GM15510 (cell line): ENCODE measurements at regions not wholly inside any gene's neighbourhood (a gene's known extent, or its start where the extent isn't known, plus 50 kb on each side); places are given as distances from the start of the nearest gene placed in this dataset.

Experiments
- POLR2A ChIP-seq: IDR thresholded peaks from 3 replicates; pipeline ENCODE4 v1.6.1; 2011; ENCODE audit warnings: borderline replicate concordance; ENCODE audit not compliant: insufficient read length; ENCODE audit errors: extremely low read depth

DNA sequence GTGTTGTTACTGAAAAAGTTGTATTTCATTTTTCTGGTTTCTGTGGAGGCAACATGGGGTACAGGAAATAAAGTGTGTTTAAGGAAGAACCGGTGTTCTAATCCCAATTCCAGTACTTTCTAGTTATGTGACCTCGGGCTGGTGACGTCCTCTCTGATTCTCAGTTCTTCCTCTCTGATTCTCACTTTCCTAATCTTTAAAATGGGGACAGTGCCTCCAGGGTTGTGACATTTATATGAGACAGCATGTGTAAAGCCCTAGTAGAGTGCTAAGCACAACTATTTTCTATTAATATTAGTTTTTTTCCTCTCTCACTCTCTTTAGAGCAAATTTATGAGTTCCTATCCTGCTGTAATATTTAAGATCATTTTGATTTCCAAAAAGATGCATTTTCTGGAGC lies 50.9 kb upstream of the PTPDC1 start:
- no peak for TF ChIP-seq POLR2A

DNA sequence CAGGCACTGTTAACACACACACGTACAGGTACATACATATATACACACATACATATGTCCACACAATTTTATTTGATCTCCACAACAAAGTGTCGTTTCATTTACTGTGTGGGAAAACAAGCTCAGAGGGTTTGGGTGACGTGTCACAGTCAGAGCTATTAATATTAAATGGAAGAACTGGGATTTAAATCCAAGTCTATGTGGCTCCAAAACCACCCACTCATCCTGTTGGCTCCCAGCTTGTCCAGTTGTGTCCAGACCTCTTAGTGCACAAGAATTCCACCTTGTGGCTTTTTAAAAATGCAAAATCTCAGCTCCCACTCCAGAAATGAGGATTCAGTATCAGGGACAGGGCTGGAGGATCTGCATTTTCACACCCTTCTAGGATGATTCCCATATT lies 52.3 kb upstream of the PTPDC1 start:
- TF ChIP-seq POLR2A, result no peak

DNA sequence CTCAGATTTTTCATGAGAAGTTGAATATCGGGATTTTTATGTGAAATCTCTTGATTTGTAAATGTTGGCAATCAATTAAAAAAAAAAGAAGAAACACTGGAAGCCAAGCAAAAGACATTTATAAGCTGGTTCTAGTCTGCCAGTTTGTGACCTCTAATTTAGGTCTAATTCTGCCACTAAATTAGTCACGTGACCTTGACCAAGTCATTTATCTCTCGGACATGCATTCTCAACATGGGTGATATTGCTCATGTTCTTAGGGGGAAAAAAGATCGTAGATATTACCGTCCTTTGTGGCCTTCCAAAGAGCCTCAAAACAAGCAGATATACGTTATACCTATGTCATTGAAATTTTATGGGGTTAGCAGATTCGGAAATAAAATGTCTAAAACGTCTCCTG lies 52.9 kb upstream of the PTPDC1 start:
- no peak for TF ChIP-seq POLR2A

DNA sequence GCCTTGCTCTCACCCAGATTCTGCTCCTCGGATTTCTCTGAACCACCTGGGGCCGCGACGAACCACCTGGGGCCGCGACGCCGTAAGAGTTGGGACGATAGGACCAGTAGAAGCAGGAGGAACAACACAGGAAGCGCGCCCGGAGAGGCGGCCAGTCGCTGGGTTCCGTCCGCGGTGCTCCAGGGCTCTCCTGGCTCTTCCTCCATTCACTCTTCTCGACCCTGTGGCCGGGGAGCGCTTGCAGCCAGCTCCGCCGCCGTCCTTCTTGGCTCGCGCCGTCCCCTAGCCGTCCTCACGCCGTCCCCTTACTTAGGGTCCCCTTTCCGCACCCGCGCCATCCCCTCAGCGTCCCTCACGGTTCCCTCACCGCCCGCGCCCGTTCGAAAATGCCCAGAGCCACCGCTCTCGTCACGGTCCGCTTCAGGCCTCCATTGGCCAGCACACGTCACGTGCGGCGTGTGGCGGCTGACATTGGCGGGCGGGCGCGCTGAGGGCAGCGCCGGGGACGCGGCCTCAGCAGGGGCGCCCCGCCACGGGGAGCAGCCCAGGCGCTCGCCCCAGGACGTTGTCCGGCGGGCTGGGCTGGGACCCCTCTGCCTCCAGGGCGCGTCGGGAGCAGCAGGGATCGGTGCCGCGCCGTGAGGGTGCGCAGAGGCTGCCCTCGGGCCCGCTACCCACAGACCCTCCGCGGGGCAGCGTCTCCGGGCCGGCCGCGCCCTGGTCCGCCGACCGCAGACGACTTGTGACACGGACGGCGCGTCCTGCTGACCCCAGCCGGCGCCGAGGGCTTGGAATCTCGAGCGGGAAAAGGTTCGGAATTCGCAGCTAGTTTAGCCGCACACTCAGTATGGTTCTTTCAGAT lies 53.7 kb upstream of the PTPDC1 start:
- peak; percentile 87 for TF ChIP-seq POLR2A

DNA sequence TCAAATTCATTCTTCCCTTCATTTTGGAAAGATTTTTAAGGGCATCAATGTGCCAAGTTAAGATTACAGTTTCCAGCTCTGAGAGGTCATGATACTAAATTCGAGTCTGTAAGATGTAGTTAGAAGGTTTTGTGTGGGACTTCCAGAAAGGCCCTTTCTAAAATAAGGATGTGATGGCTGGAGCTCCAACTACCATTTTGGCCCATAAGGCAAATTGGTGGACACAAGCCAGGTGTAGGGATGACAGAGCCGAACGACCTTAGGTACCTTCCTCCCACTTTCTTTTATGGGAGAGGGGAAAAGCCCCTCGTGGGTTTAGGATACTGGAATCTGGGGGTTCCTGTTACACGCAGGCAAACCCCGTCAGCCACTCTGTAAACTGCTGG lies 54.3 kb upstream of the PTPDC1 start:
- no peak for TF ChIP-seq POLR2A

DNA sequence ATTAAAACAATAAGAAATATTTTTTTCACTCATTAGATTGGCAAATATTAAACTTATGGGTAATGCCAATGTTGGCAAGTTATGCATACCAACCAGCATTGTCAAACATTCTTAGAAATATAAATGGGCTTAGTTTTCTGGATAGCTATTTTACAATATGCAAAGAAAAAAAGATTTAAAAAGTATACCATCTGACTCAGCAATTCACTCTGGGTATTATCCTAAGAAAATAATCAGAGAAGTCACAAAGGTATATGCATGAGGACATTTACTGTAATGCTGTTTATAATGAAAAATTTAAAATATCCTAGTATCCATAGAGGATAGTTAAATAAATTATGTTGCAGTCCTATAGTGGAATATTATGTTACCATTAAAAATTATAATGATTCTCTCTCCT lies 57.4 kb upstream of the PTPDC1 start:
- TF ChIP-seq POLR2A, result no peak

DNA sequence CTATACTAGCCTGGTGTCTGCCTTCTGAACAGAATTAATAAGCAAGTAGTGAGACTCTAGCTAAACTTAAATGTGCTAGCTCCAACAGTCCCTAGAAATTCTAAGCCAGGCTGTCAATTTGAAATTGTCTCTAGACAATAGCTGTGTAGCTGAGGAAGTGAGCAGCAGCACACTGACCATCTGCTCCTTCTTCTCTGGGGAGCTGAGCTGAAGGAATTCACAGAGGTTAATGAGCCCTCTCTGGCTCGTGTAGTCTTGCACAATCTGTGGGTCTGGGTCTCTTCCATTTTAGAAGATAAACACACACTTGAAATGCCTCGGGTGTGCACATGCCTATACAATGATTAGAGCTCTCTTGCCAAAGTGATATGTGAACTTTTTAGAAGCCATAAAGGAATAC lies 63.5 kb upstream of the BARX1 start:
- no peak for TF ChIP-seq POLR2A

DNA sequence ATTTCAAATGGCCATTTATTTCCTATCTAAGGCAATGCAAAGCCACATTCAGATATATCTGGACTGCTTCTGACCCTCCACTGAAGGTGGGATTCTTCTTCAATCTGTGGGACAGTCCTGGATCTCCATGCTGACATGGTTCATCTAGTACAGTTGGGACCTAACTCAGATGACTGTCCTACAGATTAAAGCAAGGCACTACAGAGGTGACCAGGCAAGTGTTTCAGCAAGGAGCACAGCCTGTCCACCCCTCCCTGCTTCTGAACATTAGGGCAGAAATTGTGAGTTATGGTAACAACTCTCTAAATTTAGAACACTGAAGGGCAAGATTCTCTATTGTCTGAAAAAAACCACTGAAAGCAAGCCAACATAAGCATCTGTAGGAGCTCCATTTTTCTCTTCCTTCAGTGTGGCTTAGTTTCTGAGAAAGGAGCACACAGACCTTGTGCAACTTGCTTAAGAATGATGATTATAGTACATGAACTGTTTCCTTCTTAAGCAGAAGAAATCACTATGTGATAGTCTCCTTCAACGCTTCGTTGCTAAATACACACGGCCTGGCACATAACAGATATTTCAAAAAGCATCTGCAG lies 62.9 kb upstream of the BARX1 start:
- no peak for TF ChIP-seq POLR2A

DNA sequence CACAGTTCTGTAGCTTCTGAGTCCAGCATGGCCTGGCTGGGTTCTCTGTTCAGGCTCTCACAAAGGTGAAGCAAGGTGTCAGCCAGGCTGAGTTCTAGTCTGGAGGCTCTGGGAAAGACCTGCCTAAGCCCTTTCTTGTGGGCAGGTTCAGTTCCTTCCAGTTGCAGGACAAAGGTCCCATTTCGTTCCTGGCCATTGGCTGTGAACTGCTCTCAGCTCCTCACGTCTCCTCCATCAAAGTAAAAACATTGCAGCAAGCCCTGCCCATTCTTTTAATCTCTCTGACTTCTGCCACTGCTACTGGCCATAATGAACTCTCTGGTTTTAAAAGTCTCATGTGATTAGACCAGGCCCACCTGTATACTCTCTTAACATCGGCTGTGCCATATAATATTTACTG lies 61.6 kb upstream of the BARX1 start:
- TF ChIP-seq POLR2A, result no peak

DNA sequence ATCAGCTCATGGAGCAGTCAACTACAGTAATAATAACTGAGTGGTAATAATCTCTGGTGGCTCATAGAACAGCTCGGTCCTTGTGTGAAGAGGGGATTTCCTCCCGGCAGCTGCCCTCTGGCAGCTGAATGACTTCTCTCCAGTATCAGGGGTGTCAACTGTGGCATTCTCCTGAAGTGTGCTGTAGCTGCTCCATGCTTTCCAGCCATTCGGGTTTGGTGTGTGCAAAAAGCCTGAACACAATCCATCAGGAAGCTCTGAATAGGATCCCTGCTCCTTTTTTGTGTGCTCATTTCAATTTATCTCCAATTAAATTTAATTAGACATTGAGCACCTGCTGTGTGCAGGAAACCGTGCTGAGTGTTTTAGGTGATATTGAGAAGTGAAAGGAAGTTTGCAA lies 59.8 kb upstream of the BARX1 start:
- TF ChIP-seq POLR2A, result no peak

DNA sequence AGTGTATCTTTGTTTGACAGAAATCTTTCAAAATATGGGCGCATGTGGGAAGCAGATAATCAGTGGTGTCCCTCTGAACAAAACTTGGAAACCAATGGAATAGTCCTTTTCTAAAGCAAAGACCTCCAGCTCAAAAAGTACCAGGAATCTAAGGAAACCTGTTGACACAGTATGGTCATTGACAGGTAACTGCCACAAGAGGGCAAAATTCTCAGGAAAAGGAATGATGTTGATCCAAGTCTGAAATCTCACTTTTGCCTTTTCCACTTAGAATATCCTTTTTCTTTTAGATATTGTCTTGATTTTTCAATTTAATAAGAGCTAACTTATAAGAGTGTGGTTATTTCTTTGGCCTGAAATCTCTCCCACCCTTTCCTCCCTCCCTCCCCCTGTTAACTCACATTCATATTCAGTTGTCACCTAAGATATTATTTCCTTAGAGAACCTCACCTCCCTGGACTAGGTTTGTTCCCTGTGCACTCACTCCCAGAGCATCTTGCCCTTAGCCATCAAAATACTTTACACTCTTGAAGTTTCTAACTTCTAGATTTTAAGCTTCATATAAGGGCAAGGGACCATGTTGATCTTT lies 59.0 kb upstream of the BARX1 start:
- TF ChIP-seq POLR2A, result no peak

DNA sequence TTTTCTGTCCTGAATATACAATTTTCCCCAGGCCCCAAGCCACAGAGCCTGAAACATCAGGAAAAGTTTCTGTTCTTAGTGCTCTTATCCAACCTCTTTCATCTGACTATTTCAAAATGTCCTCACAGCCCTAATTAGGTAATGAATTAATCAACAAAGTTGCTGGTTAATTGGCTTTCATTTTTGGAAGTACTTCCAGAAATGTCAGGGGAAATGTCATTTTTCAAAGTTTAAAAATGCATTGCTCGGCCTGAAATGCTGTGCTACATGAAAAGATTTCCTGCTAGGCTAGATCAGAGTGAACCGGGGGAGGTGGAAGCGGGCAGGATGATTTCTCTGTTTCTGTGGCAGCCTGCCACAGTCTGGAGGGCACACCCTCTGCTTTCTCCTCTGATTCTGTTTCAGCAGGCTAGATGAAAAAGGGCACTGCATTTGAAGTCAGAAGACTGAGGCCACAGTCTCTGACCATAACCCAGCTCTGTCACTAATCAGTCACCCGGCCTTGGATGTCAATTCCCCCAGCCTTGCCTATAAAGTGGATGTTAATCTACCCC lies 55.9 kb upstream of the BARX1 start:
- TF ChIP-seq POLR2A, result no peak

DNA sequence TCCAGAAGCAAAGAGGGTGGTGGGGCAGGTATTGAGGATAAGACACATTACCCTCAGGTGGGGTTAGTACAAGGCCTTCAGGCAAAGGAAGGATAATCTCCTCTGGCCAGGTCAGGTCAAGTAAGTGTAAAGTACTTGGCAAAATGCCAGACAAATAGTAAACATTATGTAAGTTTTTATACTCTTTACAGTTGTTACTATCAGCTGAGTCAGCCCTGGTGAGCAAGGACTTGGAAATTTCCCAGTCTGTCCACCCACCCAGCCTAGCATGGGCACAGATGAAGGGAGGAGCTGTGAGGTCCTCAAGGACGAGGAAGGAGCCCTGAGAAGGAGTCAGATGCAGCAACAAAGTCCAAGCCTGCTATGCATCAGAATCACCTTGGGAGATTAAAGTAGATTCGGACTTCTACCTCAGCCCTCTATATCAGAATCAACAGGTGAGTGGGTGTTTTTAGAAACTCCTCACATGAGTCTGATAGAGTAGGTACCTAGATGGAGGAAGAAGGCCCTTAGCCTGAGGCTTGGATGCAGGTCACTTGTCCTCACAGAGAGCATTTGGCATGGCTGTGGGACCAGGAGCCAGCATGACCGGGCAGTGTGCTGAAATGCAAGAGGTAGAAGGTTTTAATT lies 50.2 kb upstream of the BARX1 start:
- TF ChIP-seq POLR2A, result no peak
